ENCODE measurements at regions not wholly inside any gene's neighbourhood (a gene's known extent, or its start where the extent isn't known, plus 50 kb on each side); places are given as distances from the start of the nearest gene placed in this dataset.
"Not testable (repeated sequence)": the region's sequence is repeated elsewhere in the genome, so short reads cannot be mapped to it uniquely, and the experiment has no call there.

GRCh38 chr11:13576995-13577394 is 81.2 kb upstream of the PTH start:
- Histone ChIP-seq H2AFZ (no peak overlapping the region), H3K4me3 (no peak overlapping the region), H3K4me2 (no peak overlapping the region), H3K36me3 (ENCODE audit: insufficient read depth) (peaks cover 8% of the 10 kb centered on the region), H3K4me1 (ENCODE audit: insufficient read depth) (no peaks in the 10 kb centered on the region), H4K20me1 (replicated peaks; ENCODE audit: insufficient read depth) (no peaks in the 10 kb centered on the region), H3K27me3 (ENCODE audit: insufficient read depth) (no peaks in the 10 kb centered on the region), H3K27ac (ENCODE audit: low read depth) (no peak overlapping the region), H3K79me2 (replicated peaks; ENCODE audit: insufficient read depth) (no peaks in the 10 kb centered on the region), H3K9me2 (ENCODE audit: insufficient read depth) (no peaks in the 10 kb centered on the region), H3F3A (replicated peaks; ENCODE audit: low read depth) (no peaks in the 10 kb centered on the region)
- no peak overlapping the region for H3K27ac Mint-ChIP-seq
- H3K9me3 Mint-ChIP-seq: peaks cover 25% of the 10 kb centered on the region
- ATAC-seq (no peak), DNase-seq (ENCODE audit: low spot score) (no peak)
- no peak overlapping the region for H3K4me3 Mint-ChIP-seq
- peaks cover 2% of the 10 kb centered on the region for H3K27me3 Mint-ChIP-seq (ENCODE audit: insufficient read depth, low read depth, poor library complexity)
- H3K36me3 Mint-ChIP-seq (ENCODE audit: low read depth): peaks cover 13% of the 10 kb centered on the region
- no peaks in the 10 kb centered on the region for H3K4me1 Mint-ChIP-seq
- TF ChIP-seq, protein P1, sequence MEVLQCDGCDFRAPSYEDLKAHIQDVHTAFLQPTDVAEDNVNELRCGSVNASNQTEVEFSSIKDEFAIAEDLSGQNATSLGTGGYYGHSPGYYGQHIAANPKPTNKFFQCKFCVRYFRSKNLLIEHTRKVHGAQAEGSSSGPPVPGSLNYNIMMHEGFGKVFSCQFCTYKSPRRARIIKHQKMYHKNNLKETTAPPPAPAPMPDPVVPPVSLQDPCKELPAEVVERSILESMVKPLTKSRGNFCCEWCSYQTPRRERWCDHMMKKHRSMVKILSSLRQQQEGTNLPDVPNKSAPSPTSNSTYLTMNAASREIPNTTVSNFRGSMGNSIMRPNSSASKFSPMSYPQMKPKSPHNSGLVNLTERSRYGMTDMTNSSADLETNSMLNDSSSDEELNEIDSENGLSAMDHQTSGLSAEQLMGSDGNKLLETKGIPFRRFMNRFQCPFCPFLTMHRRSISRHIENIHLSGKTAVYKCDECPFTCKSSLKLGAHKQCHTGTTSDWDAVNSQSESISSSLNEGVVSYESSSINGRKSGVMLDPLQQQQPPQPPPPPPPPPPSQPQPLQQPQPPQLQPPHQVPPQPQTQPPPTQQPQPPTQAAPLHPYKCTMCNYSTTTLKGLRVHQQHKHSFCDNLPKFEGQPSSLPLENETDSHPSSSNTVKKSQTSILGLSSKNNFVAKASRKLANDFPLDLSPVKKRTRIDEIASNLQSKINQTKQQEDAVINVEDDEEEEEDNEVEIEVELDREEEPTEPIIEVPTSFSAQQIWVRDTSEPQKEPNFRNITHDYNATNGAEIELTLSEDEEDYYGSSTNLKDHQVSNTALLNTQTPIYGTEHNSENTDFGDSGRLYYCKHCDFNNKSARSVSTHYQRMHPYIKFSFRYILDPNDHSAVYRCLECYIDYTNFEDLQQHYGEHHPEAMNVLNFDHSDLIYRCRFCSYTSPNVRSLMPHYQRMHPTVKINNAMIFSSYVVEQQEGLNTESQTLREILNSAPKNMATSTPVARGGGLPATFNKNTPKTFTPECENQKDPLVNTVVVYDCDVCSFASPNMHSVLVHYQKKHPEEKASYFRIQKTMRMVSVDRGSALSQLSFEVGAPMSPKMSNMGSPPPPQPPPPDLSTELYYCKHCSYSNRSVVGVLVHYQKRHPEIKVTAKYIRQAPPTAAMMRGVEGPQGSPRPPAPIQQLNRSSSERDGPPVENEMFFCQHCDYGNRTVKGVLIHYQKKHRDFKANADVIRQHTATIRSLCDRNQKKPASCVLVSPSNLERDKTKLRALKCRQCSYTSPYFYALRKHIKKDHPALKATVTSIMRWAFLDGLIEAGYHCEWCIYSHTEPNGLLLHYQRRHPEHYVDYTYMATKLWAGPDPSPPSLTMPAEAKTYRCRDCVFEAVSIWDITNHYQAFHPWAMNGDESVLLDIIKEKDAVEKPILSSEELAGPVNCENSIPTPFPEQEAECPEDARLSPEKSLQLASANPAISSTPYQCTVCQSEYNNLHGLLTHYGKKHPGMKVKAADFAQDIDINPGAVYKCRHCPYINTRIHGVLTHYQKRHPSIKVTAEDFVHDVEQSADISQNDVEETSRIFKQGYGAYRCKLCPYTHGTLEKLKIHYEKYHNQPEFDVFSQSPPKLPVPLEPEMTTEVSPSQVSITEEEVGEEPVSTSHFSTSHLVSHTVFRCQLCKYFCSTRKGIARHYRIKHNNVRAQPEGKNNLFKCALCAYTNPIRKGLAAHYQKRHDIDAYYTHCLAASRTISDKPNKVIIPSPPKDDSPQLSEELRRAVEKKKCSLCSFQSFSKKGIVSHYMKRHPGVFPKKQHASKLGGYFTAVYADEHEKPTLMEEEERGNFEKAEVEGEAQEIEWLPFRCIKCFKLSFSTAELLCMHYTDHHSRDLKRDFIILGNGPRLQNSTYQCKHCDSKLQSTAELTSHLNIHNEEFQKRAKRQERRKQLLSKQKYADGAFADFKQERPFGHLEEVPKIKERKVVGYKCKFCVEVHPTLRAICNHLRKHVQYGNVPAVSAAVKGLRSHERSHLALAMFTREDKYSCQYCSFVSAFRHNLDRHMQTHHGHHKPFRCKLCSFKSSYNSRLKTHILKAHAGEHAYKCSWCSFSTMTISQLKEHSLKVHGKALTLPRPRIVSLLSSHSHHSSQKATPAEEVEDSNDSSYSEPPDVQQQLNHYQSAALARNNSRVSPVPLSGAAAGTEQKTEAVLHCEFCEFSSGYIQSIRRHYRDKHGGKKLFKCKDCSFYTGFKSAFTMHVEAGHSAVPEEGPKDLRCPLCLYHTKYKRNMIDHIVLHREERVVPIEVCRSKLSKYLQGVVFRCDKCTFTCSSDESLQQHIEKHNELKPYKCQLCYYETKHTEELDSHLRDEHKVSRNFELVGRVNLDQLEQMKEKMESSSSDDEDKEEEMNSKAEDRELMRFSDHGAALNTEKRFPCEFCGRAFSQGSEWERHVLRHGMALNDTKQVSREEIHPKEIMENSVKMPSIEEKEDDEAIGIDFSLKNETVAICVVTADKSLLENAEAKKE (CRISPR knock-in tag; IDR thresholded peaks at IDR 0.05): no peak
- TF ChIP-seq ZNF114 (CRISPR knock-in tag; IDR thresholded peaks at IDR 0.05): no peak

GRCh38 chr11:13575385-13575784 is 79.6 kb upstream of the PTH start:
- not testable (repeated sequence) for H3K9me3 Mint-ChIP-seq; H3K4me3 Mint-ChIP-seq; H3K27me3 ChIP-seq (ENCODE audit: insufficient read depth); H3K27me3 Mint-ChIP-seq (ENCODE audit: insufficient read depth, low read depth, poor library complexity); H3K36me3 ChIP-seq (ENCODE audit: insufficient read depth); H3K36me3 Mint-ChIP-seq (ENCODE audit: low read depth); H3F3A ChIP-seq (replicated peaks; ENCODE audit: low read depth); H3K4me3 ChIP-seq; H4K20me1 ChIP-seq (replicated peaks; ENCODE audit: insufficient read depth); H3K4me1 Mint-ChIP-seq; H3K27ac Mint-ChIP-seq; ATAC-seq; H3K9me2 ChIP-seq (ENCODE audit: insufficient read depth); H3K79me2 ChIP-seq (replicated peaks; ENCODE audit: insufficient read depth); H3K27ac ChIP-seq (ENCODE audit: low read depth); H3K4me2 ChIP-seq; H2AFZ ChIP-seq; H3K4me1 ChIP-seq (ENCODE audit: insufficient read depth); DNase-seq (ENCODE audit: low spot score)
